Endometrium (tissue), 2 donors: ENCODE measurements at regions not wholly inside any gene's neighbourhood (a gene's known extent, or its start where the extent isn't known, plus 50 kb on each side); places are given as distances from the start of the nearest gene placed in this dataset.
"Not testable (repeated sequence)": the region's sequence is repeated elsewhere in the genome, so short reads cannot be mapped to it uniquely, and the experiment has no call there.

ENCODE experiments used
- FAIRE-seq: peaks from 2 replicates; lab custom pipeline; 2012; peaks lifted over from hg19 to GRCh38; lab: Jason Lieb, UNC
- donor health status: control.
- donor health status: control.

GRCh38 chr6:126673749-126674148 lies 333.8 kb downstream of the CENPW start:
- FAIRE-seq, result not testable (repeated sequence)

GRCh38 chr6:126682440-126682839 lies 342.5 kb downstream of the CENPW start:
- FAIRE-seq, result no peak

GRCh38 chr6:126685182-126685581 lies 345.3 kb downstream of the CENPW start:
- FAIRE-seq, result no peak

GRCh38 chr6:126696921-126697693 lies 357.2 kb downstream of the CENPW start:
- no peak for FAIRE-seq

GRCh38 chr6:126698732-126699240 lies 358.9 kb downstream of the CENPW start:
- no peak for FAIRE-seq

- FAIRE-seq, result no peak
Measured at GRCh38 chr6:126701676-126702560, 362.0 kb downstream of the CENPW start.

GRCh38 chr6:126716032-126716431 lies 376.1 kb downstream of the CENPW start:
- no peak for FAIRE-seq

- no peak for FAIRE-seq
Measured at GRCh38 chr6:126716826-126717509, 377.1 kb downstream of the CENPW start.

- no peak for FAIRE-seq
Measured at GRCh38 chr6:126718600-126719327, 378.8 kb downstream of the CENPW start.

- no peak for FAIRE-seq
Measured at GRCh38 chr6:126720304-126720703, 380.4 kb downstream of the CENPW start.

- FAIRE-seq, result no peak
Measured at GRCh38 chr6:126721581-126722160, 381.8 kb downstream of the CENPW start.

- FAIRE-seq, result no peak
Measured at GRCh38 chr6:126722411-126722810, 382.5 kb downstream of the CENPW start.

GRCh38 chr6:126723541-126724170 lies 383.7 kb downstream of the CENPW start:
- FAIRE-seq, result no peak

GRCh38 chr6:126724821-126725220 lies 384.9 kb downstream of the CENPW start:
- no peak for FAIRE-seq

- not testable (repeated sequence) for FAIRE-seq
Measured at GRCh38 chr6:126726454-126726853, 386.5 kb downstream of the CENPW start.

GRCh38 chr6:126738146-126738545 lies 380.3 kb upstream of the RSPO3 start:
- FAIRE-seq, result peak; percentile 76

GRCh38 chr6:126738641-126739040 lies 379.8 kb upstream of the RSPO3 start:
- no peak for FAIRE-seq

GRCh38 chr6:126743076-126743475 lies 375.4 kb upstream of the RSPO3 start:
- FAIRE-seq, result no peak

- FAIRE-seq, result no peak
Measured at GRCh38 chr6:126747728-126748540, 370.5 kb upstream of the RSPO3 start.

GRCh38 chr6:126753606-126754005 lies 364.9 kb upstream of the RSPO3 start:
- FAIRE-seq, result no peak
